ENCODE measurements at regions not wholly inside any gene's neighbourhood (a gene's known extent, or its start where the extent isn't known, plus 50 kb on each side); places are given as distances from the start of the nearest gene placed in this dataset.
"Not testable (repeated sequence)": the region's sequence is repeated elsewhere in the genome, so short reads cannot be mapped to it uniquely, and the experiment has no call there.

- TF ChIP-seq POLR2A (IDR thresholded peaks at IDR 0.05; ENCODE audit: low read depth, low read length); POLR2AphosphoS5 (IDR thresholded peaks at IDR 0.05; ENCODE audit: low read depth, low read length); TAF1 (IDR thresholded peaks at IDR 0.05; ENCODE audit: low read depth, low read length); SPI1 (IDR thresholded peaks at IDR 0.05; ENCODE audit: low read depth, low read length); PAX5 (IDR thresholded peaks at IDR 0.05; ENCODE audit: insufficient read depth, low read length, severe bottlenecking): not testable (repeated sequence)
Measured at GRCh38 chr4:132227857-132228165, 921.3 kb upstream of the PCDH10 start.

Measured in GM12891 (cell line).